Mucosa of gallbladder (tissue), 1 donor: ENCODE measurements at regions not wholly inside any gene's neighbourhood (a gene's known extent, or its start where the extent isn't known, plus 50 kb on each side); places are given as distances from the start of the nearest gene placed in this dataset.
"Not testable (repeated sequence)": the region's sequence is repeated elsewhere in the genome, so short reads cannot be mapped to it uniquely, and the experiment has no call there.

Experiments
- DNase-seq: peaks from one replicate; pipeline ENCODE4 v3.0.0-alpha.2; 2020; ENCODE audit warnings: low spot score
- donor health status: DM: no; HTN: no; CAD: no.

DNA sequence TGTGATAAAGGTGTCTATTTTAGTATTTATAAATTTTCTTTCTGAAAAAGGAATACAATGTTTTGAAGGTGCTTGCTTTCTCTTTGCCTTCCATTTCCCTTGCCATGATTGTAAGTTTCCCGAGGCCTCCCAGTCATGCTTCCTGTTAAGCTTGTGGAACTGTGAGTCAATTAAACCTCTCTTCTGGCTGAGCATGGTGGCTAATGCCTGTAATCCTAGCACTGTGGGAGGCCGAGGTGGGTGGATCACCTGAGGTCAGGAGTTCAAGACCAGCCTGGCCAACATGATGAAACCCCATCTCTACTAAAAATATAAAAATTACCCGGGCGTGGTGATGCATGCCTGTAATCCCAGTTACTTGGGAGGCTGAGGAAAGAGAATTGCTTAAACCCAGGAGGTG lies 187.7 kb downstream of the C9orf152 start:
- DNase-seq = not testable (repeated sequence)

DNA sequence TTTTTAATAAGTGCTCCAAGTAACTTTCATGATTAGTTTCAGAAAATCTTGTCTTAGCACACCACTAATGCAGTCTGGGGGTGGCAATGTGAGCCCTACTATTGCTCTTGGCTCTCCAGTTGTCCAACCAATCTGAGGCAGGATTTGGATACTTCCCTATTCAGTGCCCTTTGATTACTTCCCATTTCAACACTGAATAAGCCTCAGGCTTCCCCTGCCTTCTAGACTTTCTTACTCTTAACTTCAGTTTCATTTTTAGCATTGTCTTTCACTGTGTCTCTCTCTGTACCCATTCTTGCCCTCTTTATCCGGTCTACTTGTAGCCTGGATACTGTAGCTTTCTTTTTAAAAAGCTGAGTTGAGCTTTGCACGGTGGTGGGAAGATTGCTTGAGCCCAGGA lies 186.1 kb downstream of the C9orf152 start:
- DNase-seq = no peak

DNA sequence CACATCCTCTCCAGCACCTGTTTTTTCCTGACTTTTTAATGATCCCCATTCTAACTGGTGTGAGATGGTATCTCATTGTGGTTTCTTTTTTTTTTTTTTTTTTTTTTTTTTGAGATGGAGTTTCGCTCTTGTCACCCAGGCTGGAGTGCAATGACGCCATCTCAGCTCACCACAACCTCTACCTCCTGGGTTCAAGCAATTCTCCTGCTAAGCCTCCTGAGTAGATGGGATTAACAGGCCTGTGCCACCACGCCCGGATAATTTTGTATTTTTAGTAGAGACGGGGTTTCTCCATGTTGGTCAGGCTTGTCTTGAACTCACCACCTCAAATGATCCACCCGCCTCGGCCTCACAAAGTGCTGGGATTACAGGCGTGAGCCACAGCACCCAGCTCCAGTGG lies 184.7 kb downstream of the C9orf152 start:
- DNase-seq = not testable (repeated sequence)

DNA sequence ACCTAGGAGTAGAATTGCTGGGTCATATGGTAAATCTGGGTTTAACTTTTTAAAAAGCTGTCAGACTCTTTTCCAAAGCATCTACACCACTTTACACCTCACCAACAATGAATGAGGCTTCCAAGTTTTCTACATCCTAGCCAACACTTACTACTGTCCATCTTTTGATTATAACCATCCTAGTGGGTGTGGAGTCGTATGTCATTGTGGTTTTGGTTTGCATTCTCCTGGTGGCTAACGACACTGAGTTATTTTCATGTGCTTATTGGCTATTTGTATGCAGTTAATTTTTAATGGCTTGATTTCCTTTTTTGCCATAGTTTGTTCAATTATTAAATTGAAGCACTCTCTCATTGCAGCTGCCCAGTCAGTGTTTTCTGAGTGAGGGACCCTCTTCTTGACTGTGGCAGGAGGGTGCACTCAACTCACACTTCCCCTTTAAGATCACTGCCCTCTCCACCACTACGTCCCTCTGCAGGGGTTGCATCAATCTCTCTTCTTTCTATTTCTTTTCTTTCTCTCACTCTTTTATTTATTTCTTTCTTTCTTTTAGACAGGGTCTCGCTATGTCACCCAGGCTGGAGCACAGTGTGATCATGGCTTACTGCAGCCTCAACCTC lies 182.3 kb downstream of the C9orf152 start:
- DNase-seq = no peak

DNA sequence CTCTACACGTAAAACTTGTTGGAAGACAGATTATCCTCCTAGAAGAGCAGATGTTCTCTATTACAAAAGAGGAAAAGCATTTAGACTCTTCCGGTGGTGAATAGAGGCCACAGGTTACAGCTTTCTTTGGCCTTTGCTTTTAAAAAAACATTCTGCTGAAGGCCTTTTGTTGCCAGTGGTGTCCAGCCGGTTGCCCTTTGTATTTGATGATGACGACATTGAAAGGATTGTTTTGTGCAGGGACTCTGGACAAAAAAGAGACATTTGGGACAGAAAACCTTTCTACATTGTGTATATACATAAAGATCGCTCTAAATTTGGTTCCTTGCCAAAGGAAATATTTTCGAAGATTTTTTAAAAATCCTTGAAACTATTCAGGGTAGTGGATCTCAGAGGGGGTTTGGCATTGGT lies 180.3 kb downstream of the C9orf152 start:
- DNase-seq = no peak

DNA sequence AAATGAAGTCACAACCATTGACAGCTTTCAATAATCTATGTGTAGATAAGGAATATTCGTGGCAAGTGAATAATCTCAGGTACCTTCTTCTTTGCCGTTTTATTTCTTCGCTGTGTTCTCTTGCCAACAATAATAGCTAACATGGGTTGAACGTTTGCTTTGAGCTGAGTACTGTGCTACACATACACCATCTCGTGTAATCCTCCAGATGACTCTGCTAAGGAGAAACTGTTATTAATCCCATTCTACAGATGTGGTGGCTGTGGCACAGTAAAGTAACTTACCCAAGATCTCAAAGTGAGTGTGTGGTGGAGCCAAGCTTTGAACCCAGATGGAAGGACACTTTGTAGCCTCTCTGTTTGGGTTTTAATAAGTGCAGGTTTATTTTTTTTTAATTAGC lies 179.7 kb downstream of the C9orf152 start:
- no peak for DNase-seq

DNA sequence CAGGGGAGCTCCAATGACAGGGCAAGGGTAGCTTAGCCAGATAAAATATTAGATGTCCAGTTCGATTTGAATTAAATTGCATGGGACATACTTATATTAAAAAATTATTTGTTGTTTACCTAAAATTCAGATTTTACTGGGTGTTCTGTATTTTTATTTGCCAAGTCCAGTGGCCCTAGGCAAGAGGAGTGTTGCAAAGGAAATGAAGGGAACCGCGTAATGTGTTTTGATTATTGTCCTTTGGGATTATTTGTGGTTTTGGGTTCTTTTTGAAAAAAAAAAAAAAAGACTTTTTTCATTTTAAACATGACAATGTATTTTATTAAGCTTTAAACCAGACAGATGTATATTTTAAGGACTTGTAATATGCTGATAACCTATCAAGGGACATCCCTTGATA lies 179.3 kb downstream of the C9orf152 start:
- DNase-seq = no peak

DNA sequence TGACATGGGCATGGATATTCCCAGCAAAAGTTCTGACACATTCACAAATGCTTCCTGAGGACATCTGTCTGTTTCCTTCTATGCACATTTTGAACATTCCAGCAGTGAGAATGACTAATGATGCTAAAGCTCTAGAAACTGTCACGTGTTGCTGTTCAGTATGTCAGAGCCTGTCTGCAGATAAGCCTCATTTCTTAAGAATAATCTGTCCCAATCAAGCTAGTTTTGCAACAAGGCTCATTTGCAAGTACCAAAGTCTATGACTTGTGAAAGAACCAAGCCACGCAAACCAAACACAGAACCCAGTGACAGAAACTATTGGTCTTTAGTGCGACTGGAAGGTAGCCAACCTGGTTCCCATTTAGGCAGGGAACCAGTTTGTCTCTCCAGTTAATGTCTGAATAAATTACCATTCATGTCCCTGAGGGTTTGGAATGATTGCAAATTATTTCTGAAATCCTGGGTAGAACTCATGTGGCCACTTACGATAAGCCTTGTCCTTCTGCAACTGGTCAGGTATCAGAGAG lies 178.5 kb downstream of the C9orf152 start:
- DNase-seq = no peak

DNA sequence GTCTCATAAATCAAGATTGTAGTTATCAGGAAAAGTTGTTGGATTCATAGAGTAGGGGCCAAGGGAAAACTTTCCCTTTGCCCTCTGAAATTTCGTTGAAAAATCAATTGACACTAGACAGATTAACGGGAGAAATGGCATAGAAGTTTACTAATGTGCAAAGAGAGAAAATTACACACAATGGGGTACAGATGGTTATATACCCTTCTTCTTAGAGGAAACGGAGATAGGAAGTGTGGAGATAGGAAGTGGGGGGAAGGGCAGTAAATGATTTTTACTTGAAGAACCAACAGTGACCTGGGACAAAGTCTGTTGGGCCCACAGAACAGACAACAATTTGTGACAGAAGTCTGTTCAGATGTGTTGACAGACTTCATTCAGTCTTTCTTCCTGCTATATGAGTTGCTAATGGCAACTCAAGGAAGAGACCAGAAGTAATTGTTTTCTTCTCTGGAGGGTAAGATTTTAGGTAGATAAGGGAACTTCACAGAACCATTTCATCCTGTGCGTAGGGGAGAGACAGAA lies 177.9 kb downstream of the C9orf152 start:
- DNase-seq = no peak

DNA sequence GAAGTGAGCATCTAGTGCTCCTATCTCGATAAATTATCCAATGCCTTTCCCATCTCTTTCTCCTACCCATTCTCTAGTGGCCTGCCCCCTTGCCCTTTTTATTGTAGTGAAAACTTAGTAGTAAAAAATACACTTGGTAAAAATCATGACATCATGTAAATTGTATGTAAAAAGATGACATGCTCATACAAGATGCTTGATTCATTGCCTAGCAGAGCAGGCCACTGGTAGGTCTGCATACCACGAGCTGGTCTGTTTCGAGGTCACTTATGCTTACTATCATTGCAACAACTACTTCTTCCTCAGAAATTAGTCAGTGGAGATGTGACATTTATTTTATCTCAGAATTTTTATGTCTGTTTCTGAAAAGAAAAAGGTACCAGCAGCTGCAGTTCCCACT lies 177.3 kb downstream of the C9orf152 start:
- no peak for DNase-seq

DNA sequence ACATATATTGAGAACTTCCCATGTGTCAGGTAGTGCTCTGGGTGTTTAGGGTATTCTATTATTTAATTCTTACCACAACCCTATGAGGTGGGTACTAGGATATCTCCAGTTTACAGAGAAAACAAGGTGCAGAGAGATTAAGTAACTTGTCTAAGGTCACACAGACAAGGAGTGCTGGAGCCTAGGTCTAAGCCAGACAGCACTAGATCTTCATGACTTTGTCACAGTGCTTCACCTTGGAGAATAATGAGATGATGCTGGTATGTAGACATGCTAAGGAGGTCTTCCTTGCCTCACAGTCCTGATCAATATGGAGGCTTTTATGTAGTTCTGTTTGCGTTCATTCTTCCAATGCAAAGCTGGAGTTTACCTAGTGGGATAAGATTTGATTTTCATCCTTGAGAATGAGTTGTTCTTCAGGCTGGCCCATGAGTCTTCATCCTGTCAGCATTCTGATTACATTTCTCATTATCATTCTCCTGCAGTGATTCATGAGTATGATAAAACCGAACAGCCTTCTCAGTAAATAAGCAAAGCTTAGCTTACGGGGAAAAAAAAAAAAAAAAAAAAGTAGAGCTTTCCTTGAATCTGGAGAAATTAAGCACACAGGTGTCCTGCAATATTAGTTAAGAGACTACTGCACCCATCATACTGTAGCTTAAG lies 176.3 kb downstream of the C9orf152 start:
- no peak for DNase-seq

DNA sequence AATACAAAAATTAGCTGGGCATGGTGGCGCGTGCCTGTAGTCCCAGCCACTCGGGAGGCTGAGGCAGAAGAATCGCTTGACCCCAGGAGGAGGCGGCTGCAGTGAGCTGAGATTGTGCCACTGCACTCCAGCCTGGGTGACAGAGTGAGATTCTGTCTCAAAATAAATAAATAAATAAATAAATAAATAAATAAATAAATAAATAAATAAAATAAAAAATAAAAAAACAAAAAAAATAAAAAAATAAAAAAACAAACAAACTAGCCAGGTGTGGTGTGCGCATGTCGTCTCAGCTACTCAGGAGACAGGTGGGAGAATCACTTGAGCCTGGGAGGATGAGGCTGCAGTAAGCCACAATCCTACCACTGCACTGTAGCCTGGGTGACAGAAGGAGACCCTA lies 175.4 kb downstream of the C9orf152 start:
- not testable (repeated sequence) for DNase-seq

DNA sequence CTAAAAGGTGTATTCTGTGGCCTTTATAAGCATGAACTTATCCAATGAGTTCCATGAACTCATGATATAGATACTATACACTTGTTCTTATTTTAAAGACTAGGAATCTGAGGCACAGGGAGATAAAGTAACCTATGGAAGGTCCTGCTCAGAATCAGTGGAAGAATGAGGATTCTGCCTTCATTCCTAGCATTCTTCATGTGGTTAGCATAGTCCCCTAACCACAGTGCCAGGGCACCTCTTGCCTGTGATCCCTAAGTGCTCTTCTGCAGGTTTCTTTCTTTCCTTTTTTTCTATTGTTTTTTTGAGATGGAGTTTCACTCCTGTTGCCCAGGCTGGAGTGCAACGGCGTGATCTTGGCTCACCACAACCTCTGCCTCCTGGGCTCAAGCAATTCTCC lies 174.1 kb downstream of the C9orf152 start:
- DNase-seq = no peak

DNA sequence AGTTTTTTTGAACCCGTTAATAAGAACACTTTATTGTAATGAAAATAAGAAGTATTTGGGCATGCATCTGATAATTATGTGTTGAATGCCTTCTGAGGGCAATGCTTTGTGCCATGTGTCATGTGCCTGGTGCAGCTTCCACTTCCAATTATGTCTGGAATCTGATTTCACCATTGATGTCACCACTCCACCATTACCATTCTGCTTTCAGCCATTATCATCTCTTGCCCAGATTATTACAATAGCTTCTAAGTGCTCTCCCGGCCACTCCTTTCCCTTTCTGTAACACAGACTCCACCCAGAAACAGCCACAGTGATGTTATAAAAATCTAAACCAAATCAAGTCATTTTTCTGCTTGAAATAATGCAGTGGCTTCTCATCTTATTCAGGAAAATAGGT lies 171.7 kb downstream of the C9orf152 start:
- no peak for DNase-seq

DNA sequence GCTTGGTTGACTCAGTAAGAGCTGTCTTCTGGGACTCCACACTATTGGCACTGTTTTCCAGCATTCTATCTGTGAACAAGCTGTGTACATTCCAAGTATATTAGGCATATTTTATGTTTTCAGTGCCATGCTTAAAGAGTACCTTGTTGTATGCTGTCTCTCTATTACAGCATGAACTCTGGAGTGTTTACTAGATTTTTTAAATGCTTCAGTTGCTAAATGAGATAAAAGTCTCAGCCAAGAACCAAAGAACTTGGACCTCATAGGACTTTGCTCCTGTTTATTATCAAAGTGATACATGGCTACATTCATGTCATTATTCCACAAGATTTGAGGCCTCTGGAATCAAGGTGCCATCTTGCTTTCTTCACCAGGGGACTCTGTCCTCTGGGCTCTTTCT lies 167.2 kb downstream of the C9orf152 start:
- DNase-seq = no peak

DNA sequence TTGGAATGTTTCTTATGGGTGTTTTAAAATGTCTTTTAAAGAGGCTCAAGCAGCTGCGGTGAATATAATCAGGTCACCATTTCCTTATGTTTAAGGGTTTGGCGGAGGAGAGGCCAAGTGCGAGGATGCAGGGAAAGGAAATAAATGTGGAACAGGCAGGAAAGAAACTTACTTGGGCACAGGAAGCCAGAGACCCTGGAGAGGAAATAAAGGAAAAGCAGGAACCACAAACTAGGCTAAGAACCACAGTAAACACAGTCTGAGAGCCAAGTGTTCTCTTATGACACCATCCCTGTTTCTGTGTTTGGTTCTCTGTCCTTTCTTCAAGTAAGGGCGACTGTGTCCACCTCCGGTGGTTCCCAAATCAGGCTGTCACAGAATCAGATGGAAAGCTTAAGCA lies 166.5 kb downstream of the C9orf152 start:
- DNase-seq = no peak

DNA sequence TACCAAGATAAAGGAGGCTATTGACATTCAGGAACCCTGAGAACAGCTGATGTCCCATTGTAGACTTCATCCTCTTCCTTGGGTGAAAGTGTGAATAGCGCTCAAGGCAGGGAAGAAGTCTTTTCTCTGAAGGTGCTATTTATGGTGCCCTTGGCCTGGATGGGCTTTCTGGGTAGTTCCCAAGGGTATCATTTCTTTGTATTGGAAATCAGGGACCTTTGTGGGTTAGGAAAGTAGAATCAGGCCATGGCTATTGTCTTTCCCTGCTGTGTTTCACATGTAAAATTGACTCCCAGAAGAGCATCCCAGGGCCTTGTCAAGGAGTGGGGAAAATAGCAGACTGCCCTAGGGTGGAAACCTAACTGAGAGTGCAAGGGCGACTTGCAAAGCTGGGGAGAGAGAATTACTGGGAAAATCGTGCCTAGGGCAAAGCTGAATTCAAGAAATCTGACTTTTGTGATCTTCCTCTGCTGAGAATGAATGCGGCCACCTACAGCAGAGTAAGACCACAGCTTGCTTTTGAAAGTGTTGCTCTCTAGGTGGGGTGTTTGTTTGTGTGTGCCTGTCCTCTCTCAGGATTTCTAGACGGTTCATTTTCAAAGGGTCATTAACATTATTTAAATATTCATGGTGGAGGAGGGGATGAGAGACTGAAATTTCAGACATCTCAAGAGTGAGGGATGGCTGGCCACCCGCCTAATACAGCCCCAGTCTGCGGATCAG lies 160.6 kb downstream of the C9orf152 start:
- DNase-seq = no peak

DNA sequence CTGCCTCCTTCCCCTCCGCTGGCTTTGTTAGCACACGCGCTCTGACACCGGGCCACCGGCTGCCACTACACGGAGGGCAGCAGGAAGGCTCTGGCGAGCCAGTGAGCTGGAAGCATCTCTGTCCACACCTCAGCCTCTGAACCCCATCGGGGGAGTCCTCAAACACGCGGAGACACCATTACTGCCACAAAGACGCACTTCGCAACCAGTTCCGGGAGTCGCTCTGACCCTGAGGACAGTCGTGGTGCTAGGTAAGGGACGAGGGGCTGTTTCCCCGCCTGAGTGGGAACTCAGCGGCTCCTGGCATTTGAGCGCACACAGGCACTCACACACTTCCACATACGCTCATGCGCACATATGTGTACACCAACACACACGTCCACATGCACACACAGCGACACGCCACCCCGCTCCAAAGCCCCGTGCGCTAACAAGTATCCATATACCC lies 160.0 kb downstream of the C9orf152 start:
- DNase-seq = no peak

DNA sequence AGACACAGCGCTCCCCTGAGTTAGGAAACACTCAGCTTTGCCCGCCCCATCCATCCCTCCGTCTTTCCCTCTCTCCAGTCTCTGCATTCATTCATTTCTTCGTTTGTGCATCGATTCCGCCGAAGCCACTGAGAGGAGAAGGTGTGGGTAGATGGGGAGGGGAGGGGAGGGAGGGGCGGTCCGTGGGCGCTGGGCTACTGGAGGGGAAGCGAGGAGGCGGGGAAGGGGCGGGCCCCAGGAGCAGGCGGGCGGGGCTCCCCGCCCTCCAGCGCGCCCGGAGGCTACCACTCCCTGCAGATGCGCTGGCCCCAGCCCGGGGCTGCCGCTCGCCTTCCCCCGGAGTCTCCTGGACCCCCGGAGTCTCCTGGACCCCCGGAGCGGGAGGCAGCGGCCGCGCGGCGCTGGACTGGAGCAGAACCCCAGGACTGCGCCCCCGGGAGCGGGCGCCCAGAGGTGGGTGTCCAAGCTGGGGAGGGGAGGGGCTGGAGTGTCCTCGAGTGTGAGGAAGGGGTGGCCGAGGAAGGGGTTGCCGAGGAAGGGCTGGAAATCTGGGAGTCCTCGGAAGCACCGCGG lies 159.5 kb downstream of the C9orf152 start:
- DNase-seq = peak; percentile 71

DNA sequence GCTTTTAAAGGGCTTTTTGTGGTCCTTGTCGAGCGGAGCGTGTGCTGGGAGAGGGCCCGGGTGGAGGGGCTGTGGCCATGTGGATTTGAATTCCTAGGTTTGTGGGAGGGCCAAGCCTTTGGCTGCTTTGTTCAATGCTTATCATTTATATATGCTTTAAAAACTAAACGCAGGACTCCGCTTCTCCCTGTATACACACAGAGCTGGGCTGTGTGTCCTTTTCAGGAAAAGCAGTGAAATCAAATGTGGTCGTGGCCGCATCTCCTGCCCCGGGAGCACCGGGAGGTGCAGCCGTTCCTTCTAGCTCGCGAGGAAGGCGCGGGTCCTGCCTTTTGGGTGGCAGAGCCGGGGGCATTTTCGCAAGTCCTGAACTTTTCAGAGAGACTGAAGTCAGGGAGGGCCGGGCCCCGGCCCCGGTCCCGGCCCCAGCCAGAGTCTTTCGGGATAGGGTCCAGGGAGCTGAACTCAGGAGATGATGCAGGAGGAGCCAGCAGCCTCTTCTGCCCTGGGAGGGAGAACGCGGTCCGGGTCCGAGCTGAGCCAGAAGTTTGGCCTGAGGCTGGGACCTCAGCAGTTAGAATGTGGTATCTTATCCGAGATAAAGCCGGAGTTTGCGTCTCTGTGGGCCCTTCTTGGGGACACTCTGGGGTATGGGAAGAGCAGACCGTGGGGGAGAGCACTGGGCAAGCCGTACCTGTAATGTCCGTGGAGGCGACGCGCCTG lies 158.8 kb downstream of the C9orf152 start:
- DNase-seq = no peak

DNA sequence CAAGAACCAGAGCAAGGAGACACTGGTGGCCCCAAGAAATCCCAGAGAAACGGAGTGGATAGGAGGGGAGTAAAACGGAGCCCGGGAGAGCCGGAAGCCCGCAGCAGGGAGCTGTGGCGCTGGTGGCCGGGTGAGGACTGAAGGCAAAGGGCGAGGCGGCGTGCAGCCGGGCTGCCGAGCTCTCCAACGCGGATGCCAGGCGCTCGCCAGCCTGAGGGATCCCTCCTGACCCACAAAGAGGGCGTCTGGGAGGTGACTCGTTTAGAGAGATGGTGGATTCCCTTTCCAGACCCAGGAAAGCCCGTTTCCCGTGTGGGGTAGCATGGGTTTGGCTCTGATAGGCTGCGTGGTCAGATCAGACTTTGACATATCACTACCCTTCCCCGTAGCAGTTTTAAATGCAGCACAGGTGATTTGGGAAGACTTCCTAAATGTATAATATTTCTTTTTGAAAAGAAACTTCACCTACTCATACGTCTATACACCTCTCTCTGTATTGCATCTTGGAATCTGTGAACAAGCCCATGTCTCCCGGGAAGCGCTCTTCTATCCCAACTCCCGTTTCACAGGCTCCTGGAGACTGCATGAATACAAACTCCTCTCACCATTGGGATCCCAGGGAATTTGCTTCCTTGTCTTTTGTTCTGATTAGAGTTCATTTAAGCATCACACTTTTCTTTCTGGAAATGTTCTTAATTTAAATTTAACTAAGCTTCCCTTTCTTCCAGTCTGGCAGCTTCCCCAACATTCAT lies 158.1 kb downstream of the C9orf152 start:
- no peak for DNase-seq
